Sigmoid colon (tissue), 6 donors: ENCODE measurements at regions not wholly inside any gene's neighbourhood (a gene's known extent, or its start where the extent isn't known, plus 50 kb on each side); places are given as distances from the start of the nearest gene placed in this dataset.
"Not testable (repeated sequence)": the region's sequence is repeated elsewhere in the genome, so short reads cannot be mapped to it uniquely, and the experiment has no call there.

Source experiments
- DNase-seq: peaks from one replicate; pipeline ENCODE4 v3.0.0-alpha.2; 2019
- H3K27ac ChIP-seq, 4 donors: fragments of 200-600 bp; sonication (generic); one replicate each; pipeline ENCODE4 v1.5.1; 2016 to 2019; ENCODE audit warnings: mild to moderate bottlenecking in 1 of 4
- H3K27me3 ChIP-seq, 3 donors: fragments of 200-600 bp; sonication (generic); one replicate each; pipeline ENCODE4 v1.5.1; 2019; ENCODE audit warnings: mild to moderate bottlenecking in 1 of 3
- H3K36me3 ChIP-seq, 4 donors: fragments of 200-600 bp; sonication (generic); one replicate each; pipeline ENCODE4 v1.5.1; 2016 to 2019
- H3K4me1 ChIP-seq, 4 donors: fragments of 200-600 bp; sonication (generic); one replicate each; pipeline ENCODE4 v1.5.1; 2017 to 2019
- H3K4me3 ChIP-seq, 4 donors: fragments of 200-600 bp; sonication (generic); one replicate each; pipeline ENCODE4 v1.5.1; 2017 to 2019; ENCODE audit warnings: mild to moderate bottlenecking in 2 of 4, moderate library complexity in 1 of 4
- H3K9me3 ChIP-seq, 4 donors: fragments of 200-600 bp in 3 of 4; sonication (generic) in 3 of 4; one replicate each; pipeline versions ENCODE4 v1.5.1 to v1.6.1; 2013 to 2019
- EP300 ChIP-seq, 4 donors: sonication (generic); formaldehyde crosslinking; IDR thresholded peaks; one replicate each; pipeline ENCODE4 v1.6.1; 2017; ENCODE audit warnings: antibody characterized with exemption in 4 of 4
- POLR2A ChIP-seq, 2 donors: fragments of 450-650 bp; IDR thresholded peaks; one replicate each; pipeline ENCODE4 v1.6.1; 2016; ENCODE audit warnings: antibody characterized with exemption in 2 of 2, mild to moderate bottlenecking in 2 of 2, moderate library complexity in 2 of 2
- POLR2AphosphoS5 ChIP-seq, 4 donors: sonication (generic); formaldehyde crosslinking; IDR thresholded peaks; one replicate each; pipeline ENCODE4 v1.6.1; 2017; ENCODE audit warnings: antibody characterized with exemption in 4 of 4
- WGBS, 2 donors: extraction: QIAGEN DNeasy Blood & Tissue Kit; methylation state at CpG; one replicate each; pipeline ENCODE4 v1.1.7; 2013; 5-methylcytosine and 5-hydroxymethylcytosine counted together
- intact Hi-C: fragments of 100-400 bp; cut with DNase I; formaldehyde crosslinking; loops from one replicate; pipeline ENCODE4 v1.15.1; 2023
- TF ChIP-seq, protein P1 (sequence below), 4 experiments: fragments of 450-650 bp in 3 of 4; fragments of 200-600 bp in 1 of 4; IDR thresholded peaks; one replicate each; pipeline ENCODE4 v1.5.1; 2016 to 2019; ENCODE audit warnings: antibody characterized with exemption in 4 of 4, mild to moderate bottlenecking in 3 of 4, moderate library complexity in 2 of 4
- donor health status: healthy with polysubstance abuse.
- donor health status: healthy.

GRCh38 chr3:80618295-80619256 is 850.8 kb upstream of the ROBO1 start:
- Histone ChIP-seq H3K36me3 (no peaks in the 10 kb centered on the region), H3K27me3 (no peaks in the 10 kb centered on the region), H3K4me1 (no peaks in the 10 kb centered on the region), H3K9me3 (no peaks in the 10 kb centered on the region), H3K27ac (no peak overlapping the region), H3K4me3 (no peak overlapping the region)
- intact Hi-C loops, result no loop called here
- TF ChIP-seq EP300 (IDR thresholded peaks at IDR 0.05), result no peak
- WGBS, 2 donors, result 19 to 49% methylated on average over 8 of the region's 8 CpGs
- no peak for DNase-seq

- 10 to 49% methylated on average over 2 of the region's 2 CpGs for WGBS, 2 donors
- no peak overlapping the region for H3K4me3 ChIP-seq
- H3K4me1 ChIP-seq, result no peaks in the 10 kb centered on the region
- H3K27ac ChIP-seq, result no peak overlapping the region
- intact Hi-C loops, result no loop called here
- H3K9me3 ChIP-seq, result no peaks in the 10 kb centered on the region
- H3K36me3 ChIP-seq, result no peaks in the 10 kb centered on the region
- TF ChIP-seq, protein P1, sequence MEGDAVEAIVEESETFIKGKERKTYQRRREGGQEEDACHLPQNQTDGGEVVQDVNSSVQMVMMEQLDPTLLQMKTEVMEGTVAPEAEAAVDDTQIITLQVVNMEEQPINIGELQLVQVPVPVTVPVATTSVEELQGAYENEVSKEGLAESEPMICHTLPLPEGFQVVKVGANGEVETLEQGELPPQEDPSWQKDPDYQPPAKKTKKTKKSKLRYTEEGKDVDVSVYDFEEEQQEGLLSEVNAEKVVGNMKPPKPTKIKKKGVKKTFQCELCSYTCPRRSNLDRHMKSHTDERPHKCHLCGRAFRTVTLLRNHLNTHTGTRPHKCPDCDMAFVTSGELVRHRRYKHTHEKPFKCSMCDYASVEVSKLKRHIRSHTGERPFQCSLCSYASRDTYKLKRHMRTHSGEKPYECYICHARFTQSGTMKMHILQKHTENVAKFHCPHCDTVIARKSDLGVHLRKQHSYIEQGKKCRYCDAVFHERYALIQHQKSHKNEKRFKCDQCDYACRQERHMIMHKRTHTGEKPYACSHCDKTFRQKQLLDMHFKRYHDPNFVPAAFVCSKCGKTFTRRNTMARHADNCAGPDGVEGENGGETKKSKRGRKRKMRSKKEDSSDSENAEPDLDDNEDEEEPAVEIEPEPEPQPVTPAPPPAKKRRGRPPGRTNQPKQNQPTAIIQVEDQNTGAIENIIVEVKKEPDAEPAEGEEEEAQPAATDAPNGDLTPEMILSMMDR (IDR thresholded peaks at IDR 0.05), result no peak
- no peak for TF ChIP-seq POLR2A (IDR thresholded peaks at IDR 0.05)
- TF ChIP-seq EP300 (IDR thresholded peaks at IDR 0.05), result no peak
- TF ChIP-seq POLR2AphosphoS5 (IDR thresholded peaks at IDR 0.05), result no peak
- no peaks in the 10 kb centered on the region for H3K27me3 ChIP-seq
- DNase-seq, result no peak
These were observed 844.6 kb upstream of the ROBO1 start for GRCh38 chr3:80612366-80612765.

DNA sequence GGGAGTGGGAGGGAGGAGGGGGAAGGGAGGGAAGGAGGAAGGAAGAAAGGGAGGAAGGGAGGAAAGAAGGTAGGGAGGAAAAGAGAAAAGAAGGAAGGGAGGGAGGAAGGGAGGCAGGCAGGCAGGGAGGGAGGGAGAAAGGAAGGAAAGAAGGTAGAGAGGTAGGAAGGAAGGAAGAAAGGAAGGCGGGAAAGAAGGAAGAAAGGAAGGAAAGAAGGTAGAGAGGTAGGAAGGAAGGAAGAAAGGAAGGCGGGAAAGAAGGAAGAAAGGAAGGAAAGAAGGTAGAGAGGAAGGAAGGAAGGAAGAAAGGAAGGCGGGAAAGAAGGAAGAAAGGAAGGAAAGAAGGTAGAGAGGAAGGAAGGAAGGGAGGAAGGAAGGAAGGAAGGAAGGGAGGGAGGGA is 840.3 kb upstream of the ROBO1 start:
- H3K9me3 ChIP-seq, intact Hi-C loops, H3K4me1 ChIP-seq, DNase-seq, H3K4me3 ChIP-seq, H3K27me3 ChIP-seq, H3K27ac ChIP-seq, H3K36me3 ChIP-seq: not testable (repeated sequence)
- 93 to 95% methylated on average over 3 of the region's 3 CpGs for WGBS, 2 donors

GRCh38 chr3:80606073-80606472 is 838.3 kb upstream of the ROBO1 start:
- intact Hi-C loops, result no loop called here
- no peak for DNase-seq
- TF ChIP-seq POLR2A (IDR thresholded peaks at IDR 0.05), result no peak
- no peak for TF ChIP-seq EP300 (IDR thresholded peaks at IDR 0.05)
- TF ChIP-seq, protein P1 (IDR thresholded peaks at IDR 0.05), result no peak
- no peak for TF ChIP-seq POLR2AphosphoS5 (IDR thresholded peaks at IDR 0.05)
- 80 to 86% methylated on average over 4 of the region's 4 CpGs for WGBS, 2 donors
- no peak overlapping the region for H3K27ac ChIP-seq
- no peaks in the 10 kb centered on the region for H3K4me1 ChIP-seq
- H3K27me3 ChIP-seq, result no peaks in the 10 kb centered on the region
- no peaks in the 10 kb centered on the region for H3K36me3 ChIP-seq
- no peak overlapping the region for H3K4me3 ChIP-seq
- no peaks in the 10 kb centered on the region for H3K9me3 ChIP-seq

GRCh38 chr3:80601479-80601878 is 833.7 kb upstream of the ROBO1 start:
- DNase-seq, result no peak
- Histone ChIP-seq H3K27ac (no peak overlapping the region), H3K4me1 (no peaks in the 10 kb centered on the region), H3K36me3 (no peaks in the 10 kb centered on the region), H3K27me3 (no peaks in the 10 kb centered on the region), H3K4me3 (no peak overlapping the region), H3K9me3 (no peaks in the 10 kb centered on the region)
- intact Hi-C loops, result no loop called here
- TF ChIP-seq POLR2AphosphoS5 (IDR thresholded peaks at IDR 0.05) (no peak), EP300 (IDR thresholded peaks at IDR 0.05) (no peak), POLR2A (IDR thresholded peaks at IDR 0.05) (no peak)
- TF ChIP-seq, protein P1 (IDR thresholded peaks at IDR 0.05), result no peak

DNA sequence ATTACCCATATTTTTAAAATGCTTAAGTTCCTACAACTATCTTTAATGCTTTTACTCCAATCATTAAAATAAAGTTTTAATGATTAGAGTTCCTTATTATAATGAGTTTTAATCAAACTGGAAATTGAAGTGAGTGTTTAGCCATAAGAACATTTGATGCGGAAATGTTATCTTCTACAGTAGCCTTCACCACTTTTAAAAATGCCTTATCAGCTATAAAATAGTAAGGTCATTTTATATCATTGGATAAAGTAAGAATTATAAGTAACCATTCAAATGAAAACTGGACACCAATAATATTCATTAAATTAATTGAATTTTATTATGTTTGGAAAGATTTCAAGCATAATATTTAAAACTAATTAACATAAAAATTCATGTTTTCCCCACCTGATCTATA is 825.0 kb upstream of the ROBO1 start:
- Histone ChIP-seq H3K9me3 (no peaks in the 10 kb centered on the region), H3K36me3 (no peaks in the 10 kb centered on the region), H3K4me1 (no peaks in the 10 kb centered on the region), H3K27ac (no peak overlapping the region), H3K27me3 (no peaks in the 10 kb centered on the region), H3K4me3 (no peak overlapping the region)
- TF ChIP-seq POLR2AphosphoS5 (IDR thresholded peaks at IDR 0.05) (no peak), POLR2A (IDR thresholded peaks at IDR 0.05) (no peak), EP300 (IDR thresholded peaks at IDR 0.05) (no peak)
- TF ChIP-seq, protein P1 (IDR thresholded peaks at IDR 0.05), result no peak
- intact Hi-C loops, result no loop called here
- WGBS, 2 donors, result 0 to 55% methylated on average over 1 of the region's 1 CpG
- no peak for DNase-seq
